ENCODE measurements at regions not wholly inside any gene's neighbourhood (a gene's known extent, or its start where the extent isn't known, plus 50 kb on each side); places are given as distances from the start of the nearest gene placed in this dataset.

DNA sequence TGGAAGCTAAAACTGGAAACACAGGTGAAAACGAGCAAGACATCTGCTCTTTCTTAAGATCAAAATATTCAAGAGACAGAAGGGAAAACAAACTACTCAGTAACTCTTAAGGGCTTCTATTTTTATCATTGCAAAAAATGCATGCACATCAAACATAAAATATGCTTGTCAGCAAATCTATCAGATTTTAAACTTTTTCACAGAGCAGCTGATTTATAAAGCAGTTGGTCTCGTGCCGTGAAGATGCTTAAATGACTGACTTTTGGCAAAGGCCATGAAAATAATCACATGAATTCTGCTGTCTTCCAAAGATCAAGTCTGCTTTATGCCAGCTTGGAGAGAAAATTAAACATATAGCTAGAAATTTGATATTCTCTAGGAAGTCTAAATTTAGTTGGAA is 482.1 kb upstream of the HS3ST1 start:
- H3K4me1 ChIP-seq, result no peaks in the 10 kb centered on the region
- no peak overlapping the region for H3K27ac ChIP-seq
- H3K4me2 ChIP-seq, result no peak overlapping the region
- TF ChIP-seq, protein P1, sequence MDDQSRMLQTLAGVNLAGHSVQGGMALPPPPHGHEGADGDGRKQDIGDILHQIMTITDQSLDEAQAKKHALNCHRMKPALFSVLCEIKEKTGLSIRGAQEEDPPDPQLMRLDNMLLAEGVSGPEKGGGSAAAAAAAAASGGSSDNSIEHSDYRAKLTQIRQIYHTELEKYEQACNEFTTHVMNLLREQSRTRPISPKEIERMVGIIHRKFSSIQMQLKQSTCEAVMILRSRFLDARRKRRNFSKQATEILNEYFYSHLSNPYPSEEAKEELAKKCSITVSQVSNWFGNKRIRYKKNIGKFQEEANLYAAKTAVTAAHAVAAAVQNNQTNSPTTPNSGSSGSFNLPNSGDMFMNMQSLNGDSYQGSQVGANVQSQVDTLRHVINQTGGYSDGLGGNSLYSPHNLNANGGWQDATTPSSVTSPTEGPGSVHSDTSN (IDR thresholded peaks at IDR 0.05), result no peak
- peak; percentile 53 for TF ChIP-seq MAFK (IDR thresholded peaks at IDR 0.05; ENCODE audit: partially characterized antibody)
- FAIRE-seq, result no peak
- ATAC-seq, result no peak
- H3K9me3 ChIP-seq, result no peaks in the 10 kb centered on the region
- no peak overlapping the region for H3K4me3 ChIP-seq
- ChIA-PET CTCF (no interaction called here), POLR2A (no interaction called here)
- no peak for DNase-seq (ENCODE audit: low read depth in 1 of 2, low spot score in 1 of 2)
- WGBS (ENCODE audit: missing lambda C conversion rate), result 4% methylated on average over 3 of the region's 3 CpGs

DNA sequence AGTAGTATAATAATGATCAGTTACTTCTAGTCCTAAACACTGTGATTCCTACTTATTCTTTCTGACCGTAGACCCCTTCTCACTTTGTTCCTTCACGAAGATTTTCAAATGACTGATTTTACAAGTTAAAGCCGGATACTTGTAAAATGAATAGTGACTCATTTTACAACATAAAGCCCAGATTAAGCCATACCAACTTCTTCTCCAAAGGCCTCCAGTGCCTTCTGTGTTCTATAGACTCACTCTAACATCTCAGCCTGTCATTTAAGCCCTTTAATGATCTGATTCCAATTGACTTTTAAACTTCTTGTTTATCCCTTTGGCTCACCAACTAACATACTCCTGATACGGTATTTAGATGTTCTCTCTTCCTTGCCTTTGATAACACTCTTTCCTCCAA is 480.0 kb upstream of the HS3ST1 start:
- Histone ChIP-seq H3K4me2 (no peak overlapping the region), H3K4me1 (no peaks in the 10 kb centered on the region), H3K27ac (no peak overlapping the region), H3K9me3 (no peaks in the 10 kb centered on the region), H3K4me3 (no peak overlapping the region)
- ChIA-PET POLR2A (no interaction called here), CTCF (no interaction called here)
- DNase-seq (ENCODE audit: low read depth in 1 of 2, low spot score in 1 of 2) (no peak), ATAC-seq (no peak), FAIRE-seq (no peak)
- TF ChIP-seq POLR2AphosphoS2 (conservative IDR thresholded peaks at IDR 0.05; ENCODE audit: low read length) (no peak), RCOR1 (IDR thresholded peaks at IDR 0.05; ENCODE audit: low read depth, low read length) (no peak), HOXB5 (CRISPR knock-in tag; IDR thresholded peaks at IDR 0.05) (no peak), RNF2 (IDR thresholded peaks at IDR 0.05; ENCODE audit: borderline replicate concordance, low read depth) (no peak), HOXA7 (CRISPR knock-in tag; IDR thresholded peaks at IDR 0.05) (no peak), PHF8 (IDR thresholded peaks at IDR 0.05; ENCODE audit: borderline replicate concordance, low read depth) (no peak), GATA3 (IDR thresholded peaks at IDR 0.05; ENCODE audit: borderline replicate concordance) (no peak), CBX8 (IDR thresholded peaks at IDR 0.05) (no peak), HEYL (CRISPR knock-in tag; IDR thresholded peaks at IDR 0.05) (no peak), CHD2 (IDR thresholded peaks at IDR 0.05; ENCODE audit: low read length, partially characterized antibody) (no peak)
- TF ChIP-seq, protein P2, sequence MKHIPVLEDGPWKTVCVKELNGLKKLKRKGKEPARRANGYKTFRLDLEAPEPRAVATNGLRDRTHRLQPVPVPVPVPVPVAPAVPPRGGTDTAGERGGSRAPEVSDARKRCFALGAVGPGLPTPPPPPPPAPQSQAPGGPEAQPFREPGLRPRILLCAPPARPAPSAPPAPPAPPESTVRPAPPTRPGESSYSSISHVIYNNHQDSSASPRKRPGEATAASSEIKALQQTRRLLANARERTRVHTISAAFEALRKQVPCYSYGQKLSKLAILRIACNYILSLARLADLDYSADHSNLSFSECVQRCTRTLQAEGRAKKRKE (CRISPR knock-in tag; IDR thresholded peaks at IDR 0.05; ENCODE audit: low read depth), result no peak
- 7% methylated on average over 4 of the region's 4 CpGs for WGBS (ENCODE audit: missing lambda C conversion rate)

DNA sequence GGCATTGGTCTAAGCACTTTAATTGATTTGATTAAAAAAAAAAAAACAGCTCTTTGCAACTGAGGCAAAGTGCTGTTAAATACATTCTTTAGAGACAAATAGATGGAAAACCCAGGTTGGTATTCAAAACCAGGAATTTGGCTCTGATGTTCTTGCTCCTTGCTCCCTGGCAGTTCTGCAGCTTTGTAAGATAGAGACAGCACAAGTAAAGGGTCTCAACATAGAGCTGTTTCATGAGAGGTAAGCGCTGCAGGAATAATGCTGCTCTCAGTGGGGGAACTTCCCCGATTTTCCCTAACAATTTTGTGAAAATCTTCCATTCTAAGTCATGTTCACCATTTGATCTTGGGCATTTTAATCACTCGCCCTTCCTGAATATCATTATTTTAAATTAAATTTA is 479.5 kb upstream of the HS3ST1 start:
- ATAC-seq, result no peak
- 2% methylated on average over 3 of the region's 3 CpGs for WGBS (ENCODE audit: missing lambda C conversion rate)
- ChIA-PET CTCF (no interaction called here), POLR2A (no interaction called here)
- H3K27ac ChIP-seq, result no peak overlapping the region
- no peak overlapping the region for H3K4me3 ChIP-seq
- no peak overlapping the region for H3K4me2 ChIP-seq
- TF ChIP-seq EHMT2 (IDR thresholded peaks at IDR 0.05; ENCODE audit: low read depth), result no peak
- TF ChIP-seq, protein P2 (CRISPR knock-in tag; IDR thresholded peaks at IDR 0.05; ENCODE audit: low read depth), result no peak
- H3K9me3 ChIP-seq, result no peaks in the 10 kb centered on the region
- no peaks in the 10 kb centered on the region for H3K4me1 ChIP-seq
- no peak for FAIRE-seq
- DNase-seq (ENCODE audit: low read depth in 1 of 2, low spot score in 1 of 2), result no peak

DNA sequence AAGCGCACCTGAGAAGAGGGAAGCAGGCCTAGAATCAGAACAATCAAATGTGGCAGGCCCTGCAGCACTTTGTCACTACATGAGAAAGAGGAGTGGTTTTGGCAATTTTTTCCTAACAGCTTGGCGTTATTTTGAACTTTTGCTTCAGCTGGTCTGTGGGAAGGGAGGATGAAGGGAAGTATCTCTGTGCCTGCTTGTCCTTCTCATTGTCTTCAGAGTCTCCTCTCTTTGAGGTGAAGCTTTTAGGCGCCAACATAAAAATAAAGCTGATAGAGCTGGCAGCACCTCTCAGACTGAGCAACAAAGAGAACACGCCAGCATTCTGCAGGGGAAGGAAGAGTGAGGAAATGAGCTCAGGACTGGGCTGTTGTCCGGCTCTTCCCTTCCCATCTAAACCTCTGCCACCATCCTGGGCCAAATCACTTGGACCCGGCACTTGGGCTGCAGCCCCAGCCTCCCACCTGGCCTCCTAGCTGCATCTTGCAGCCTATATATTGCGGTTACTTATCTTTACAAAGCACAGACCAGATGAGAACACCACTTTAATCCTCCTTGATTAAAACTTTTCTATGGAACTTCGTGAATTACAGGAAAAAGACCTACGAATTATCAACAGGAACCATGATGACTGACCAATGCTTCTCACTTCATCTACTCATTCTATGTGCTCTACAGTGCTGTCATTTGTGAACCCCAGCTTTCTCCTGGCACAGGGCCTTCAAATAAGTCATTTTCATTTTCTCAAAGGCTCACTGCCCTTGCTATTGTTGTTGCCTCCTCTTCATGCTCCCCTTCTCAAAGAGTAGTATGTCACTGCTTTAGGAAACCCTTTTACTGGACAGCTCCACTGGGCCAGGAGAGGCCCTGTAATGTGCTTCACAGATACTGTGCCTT is 476.4 kb upstream of the HS3ST1 start:
- TF ChIP-seq KDM5A (IDR thresholded peaks at IDR 0.05) (no peak), FOSL2 (IDR thresholded peaks at IDR 0.05) (no peak), FOSL2 (CRISPR knock-in tag; IDR thresholded peaks at IDR 0.05) (no peak), HEYL (CRISPR knock-in tag; IDR thresholded peaks at IDR 0.05) (no peak), ESRRA (IDR thresholded peaks at IDR 0.05; ENCODE audit: borderline replicate concordance, low read length) (no peak), CTCF (IDR thresholded peaks at IDR 0.05) (no peak), RNF2 (IDR thresholded peaks at IDR 0.05; ENCODE audit: borderline replicate concordance, low read depth) (no peak), KDM1A (IDR thresholded peaks at IDR 0.05; ENCODE audit: low read depth) (no peak), HOXB5 (CRISPR knock-in tag; IDR thresholded peaks at IDR 0.05) (no peak), RCOR1 (IDR thresholded peaks at IDR 0.05; ENCODE audit: low read depth, low read length) (no peak)
- no peaks in the 10 kb centered on the region for H3K4me1 ChIP-seq
- ChIA-PET CTCF (no interaction called here), POLR2A (interaction anchor here (0.5 kb wide), 1 partner anchor 20 kb away, joined by 5 read pairs; no protein-coding TSS in a partner anchor)
- no peaks in the 10 kb centered on the region for H3K9me3 ChIP-seq
- H3K4me3 ChIP-seq, result no peak overlapping the region
- H3K27ac ChIP-seq, result no peak overlapping the region
- no peak overlapping the region for H3K4me2 ChIP-seq
- ATAC-seq (no peak), DNase-seq (ENCODE audit: low read depth in 1 of 2, low spot score in 1 of 2) (no peak), FAIRE-seq (no peak)
- WGBS (ENCODE audit: missing lambda C conversion rate), result 15% methylated on average over 9 of the region's 9 CpGs
